HG02798 (cell line): ENCODE measurements at regions not wholly inside any gene's neighbourhood (a gene's known extent, or its start where the extent isn't known, plus 50 kb on each side); places are given as distances from the start of the nearest gene placed in this dataset.
A peak's percentile ranks its signal among the peaks of the same experiment; 100 is the strongest.
"Not testable (repeated sequence)": the region's sequence is repeated elsewhere in the genome, so short reads cannot be mapped to it uniquely, and the experiment has no call there.

Experiments
- ATAC-seq: cut with Tn5 transposase; IDR thresholded peaks from one replicate; pipeline ENCODE4 v1.9.1; 2021; ENCODE audit warnings: mild to moderate bottlenecking; ENCODE audit not compliant: unreplicated experiment, poor library complexity

DNA sequence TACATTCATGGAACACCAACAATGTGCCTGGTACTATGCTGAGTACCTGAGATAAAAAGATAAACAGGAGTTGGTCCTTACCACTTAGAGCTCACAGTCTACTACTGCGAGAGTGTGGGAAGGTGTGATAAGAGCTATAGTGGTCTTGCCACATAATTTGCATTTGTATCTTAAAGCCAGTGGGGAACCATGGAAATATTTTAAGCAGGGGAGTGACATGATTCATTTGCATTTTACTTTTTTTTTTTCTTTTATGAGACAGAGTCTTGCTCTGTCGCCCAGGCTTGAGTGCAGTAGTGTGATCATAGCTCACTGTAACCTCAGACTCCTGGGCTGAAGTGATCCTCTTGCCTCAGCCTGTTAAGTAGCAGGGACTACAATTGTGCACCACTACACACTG lies 53.6 kb downstream of the SRGAP2 start:
- peak; percentile 98 for ATAC-seq

DNA sequence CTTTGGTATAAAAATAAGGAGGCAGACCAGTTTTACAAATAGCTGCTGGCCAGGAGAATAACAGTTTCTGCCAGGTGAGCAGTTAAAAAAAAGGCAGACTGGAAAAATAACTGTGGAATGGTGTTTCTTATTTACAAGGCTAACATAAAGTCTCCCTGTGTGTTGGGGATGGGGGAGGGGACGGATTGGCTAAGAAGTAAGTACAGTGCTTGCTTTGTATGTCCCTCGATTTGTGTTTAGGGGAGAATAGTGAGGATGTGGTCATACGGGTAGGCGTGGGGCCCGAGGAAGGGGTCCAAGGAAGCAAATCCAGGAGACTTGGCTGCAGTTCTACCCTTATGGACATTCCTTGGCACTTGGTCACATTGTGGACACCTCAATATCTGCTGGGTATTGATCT lies 58.1 kb downstream of the SRGAP2 start:
- ATAC-seq: not testable (repeated sequence)

DNA sequence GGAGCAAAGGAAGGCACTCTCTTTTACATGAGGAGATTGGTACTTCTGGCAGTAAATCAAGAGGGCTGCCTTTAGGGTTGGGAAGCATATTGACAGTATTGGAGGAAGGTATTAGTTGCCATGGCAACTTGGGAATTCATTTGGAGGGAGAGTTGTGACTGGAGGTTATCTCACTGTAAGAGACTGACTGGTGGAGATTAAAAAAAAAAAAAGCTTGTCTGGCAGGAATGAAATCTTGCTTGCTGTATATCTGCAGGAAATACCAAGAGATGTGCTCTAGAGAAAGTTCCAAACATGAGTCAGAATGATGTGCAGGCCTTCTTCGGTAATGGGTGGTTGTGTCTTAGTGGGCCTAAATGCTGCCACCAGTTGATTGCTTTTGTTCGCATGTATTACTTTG lies 59.1 kb downstream of the SRGAP2 start:
- not testable (repeated sequence) for ATAC-seq

DNA sequence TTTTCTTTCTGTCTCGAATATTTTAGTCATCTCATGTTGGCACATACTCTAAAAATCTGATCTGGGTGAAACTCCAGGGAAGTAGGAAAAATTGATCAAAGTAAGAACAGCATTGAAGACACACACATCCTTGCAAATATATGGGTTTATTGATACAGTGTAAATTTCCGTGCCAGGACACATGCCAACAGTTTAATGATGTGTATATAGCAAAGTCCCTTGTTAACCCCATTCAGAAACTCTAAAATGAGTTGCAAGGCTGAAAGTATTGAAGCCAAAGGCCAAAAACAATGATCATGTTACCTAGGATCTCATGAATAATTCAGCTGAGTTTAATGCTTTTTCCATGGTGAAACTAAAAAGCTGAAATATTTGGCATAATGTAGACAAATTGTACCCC lies 61.6 kb downstream of the SRGAP2 start:
- ATAC-seq: not testable (repeated sequence)

DNA sequence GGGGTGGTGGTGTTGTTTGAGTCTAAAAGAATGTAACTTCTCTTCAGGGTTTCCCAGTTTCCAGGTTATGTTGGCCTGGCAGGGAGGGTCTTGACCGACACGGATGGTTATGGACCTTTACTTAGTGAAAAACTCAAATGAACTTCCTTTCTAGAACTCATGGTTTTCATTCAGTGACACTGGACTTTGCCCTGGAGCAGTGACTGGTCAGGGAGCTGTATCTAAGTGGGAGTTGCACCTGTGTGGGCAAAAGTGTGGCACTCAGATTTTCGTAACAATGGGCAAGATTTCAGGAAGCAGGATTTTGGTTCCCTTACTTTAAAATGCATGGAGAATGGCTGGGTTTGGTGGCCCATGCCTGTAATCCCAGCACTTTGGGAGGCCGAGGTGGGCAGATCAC lies 67.8 kb downstream of the SRGAP2 start:
- not testable (repeated sequence) for ATAC-seq

DNA sequence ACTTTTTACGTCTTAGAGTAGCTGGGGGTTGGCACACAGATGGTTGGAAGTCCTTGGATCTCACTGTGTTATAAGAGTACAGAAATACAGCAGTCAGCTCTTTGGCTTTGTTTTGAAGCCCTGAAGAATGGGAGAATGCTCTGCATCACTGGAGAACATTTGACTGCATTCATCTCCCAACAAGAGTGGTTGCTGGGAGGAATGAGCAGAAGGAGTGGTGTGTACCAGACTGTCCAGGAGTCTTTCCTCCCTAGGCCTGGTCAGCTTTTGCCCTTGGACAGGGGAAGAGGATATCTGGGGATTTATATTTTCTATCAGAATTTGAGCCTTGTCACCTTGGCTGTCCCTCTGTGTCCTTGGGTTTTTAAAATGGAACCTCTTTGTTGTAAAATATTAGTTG lies 69.8 kb downstream of the SRGAP2 start:
- ATAC-seq: not testable (repeated sequence)

DNA sequence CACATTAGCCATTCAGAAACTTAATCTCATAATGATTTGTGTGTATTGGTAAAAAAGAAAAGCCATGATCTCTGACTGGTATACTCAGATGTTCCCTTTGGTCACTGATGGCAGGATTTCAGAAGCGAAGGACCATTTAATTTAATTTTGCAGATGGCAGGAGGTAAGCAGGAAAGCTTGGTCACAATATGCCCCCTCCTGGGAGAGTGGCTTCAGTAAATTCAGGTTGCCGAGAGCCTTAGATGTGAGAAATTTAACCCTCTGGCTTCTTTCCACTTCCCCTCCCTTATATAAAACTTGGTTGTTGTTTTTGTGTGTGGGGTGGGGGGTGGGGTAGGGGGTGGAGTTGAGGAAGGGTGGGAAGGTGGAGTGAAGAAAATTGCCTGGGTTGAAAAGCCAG lies 72.8 kb downstream of the SRGAP2 start:
- ATAC-seq: not testable (repeated sequence)

DNA sequence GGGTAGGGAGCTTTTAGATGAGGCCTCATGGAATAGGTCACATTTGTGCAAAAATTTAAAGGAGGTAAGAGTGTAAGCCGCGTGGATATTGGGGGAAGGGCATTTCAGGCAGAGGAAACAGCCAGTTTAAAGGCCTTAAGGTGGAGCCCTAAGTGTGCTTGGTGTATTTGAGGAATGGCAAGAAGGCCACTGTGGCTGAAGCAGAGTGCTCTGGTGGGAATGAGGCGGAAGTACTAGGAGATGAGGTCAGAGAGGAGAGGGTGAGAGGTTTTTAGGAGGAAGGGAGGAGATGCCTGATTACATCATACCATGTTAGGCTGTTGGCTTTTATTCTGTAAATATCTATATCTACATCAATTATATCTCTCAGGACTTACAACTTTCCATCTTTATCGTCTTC lies 75.3 kb downstream of the SRGAP2 start:
- not testable (repeated sequence) for ATAC-seq

DNA sequence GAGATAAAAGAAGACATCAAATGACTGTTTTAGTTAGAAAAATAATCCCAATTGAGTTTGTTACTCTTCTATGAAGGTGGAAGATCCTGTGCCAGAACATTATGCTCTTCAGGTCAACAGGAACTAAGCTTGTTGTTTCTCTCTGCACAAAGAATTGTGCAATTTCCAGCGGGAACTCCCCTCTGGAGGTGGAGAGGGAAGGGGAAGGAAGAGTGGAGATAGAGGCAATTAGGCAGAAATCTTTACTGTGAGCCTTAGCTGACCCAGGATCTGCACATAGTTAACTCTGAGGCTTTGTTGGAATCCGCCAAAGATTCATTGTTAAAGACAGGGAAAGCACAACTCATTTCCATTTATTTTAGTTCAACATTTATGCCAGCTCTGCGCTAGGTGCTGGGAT lies 77.3 kb downstream of the SRGAP2 start:
- not testable (repeated sequence) for ATAC-seq

DNA sequence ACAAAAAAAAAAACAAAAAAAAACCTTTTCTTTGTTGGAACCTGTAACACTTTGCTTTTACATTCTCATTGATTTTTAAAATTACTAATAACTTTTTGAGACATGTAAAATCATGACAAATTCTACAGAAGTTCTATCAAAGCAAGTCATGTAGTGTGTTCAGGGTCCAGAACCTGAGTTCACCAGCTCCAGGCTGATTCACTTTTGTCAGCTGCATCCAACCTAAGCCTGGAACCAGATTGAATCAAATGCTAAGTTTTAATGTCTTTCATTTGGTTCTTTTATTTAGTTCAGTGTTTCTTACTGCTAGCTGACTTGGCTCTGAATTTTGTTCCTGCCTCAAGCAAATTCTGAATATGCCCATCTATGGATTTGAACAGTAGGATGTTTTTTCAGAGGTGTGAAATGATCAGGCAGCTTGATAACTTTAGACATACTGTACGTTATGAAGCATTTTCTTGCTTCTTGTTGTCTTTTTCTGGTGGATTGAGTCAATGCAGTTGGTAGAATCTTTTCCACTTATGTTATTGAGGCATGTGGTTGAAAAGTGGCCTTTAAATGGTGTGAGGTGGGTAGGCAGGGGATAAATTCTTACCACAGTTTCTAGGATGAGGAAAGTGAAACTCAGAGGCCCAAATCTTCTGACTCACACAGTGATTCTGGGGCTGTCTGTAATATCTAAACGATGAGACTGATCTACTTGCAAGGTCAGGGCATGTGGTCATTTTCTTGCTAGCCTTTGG lies 78.7 kb downstream of the SRGAP2 start:
- ATAC-seq: peak; percentile 68

DNA sequence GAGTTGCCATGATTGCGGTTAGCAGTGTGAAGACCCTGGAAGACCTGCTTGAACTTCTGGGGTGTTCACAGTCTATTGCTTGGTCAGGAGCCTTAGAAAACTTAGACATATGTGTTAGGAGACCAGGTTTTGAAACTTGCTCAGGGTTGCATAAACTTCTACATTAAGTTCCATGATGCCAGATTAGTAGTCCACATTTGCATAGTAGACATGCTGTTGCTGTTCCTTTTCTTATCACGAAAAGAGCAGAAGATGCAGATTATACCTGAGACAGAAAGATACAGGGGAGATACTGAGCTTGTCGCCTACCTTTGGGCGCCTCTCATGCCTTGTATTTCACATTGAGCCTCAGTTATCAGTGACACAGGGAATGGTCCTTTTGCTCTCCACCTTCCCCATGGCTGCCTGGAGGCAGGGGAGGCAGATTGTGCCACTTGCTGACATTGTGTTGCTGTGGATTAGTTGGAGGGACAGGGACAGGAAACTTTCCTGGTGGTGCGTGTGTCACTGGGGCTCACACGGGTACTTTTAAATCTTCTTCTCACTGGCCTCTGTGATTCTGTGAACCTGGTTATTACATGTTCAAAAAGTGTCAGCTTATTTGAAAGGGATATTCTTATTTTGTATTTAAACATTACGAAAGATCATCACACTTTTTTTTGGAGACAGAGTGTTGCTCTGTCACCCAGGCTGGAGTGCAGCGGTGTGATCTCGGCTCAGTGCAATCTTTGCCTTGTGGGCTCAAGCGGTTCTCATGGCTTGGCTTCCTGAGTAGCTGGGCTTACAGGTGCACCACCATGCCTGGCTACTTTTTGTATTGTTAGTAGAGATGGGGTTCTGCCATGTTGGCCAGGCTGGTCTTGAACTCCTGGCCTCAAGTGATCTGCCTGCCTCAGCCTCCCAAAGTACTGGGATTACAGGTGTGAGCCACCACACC lies 82.0 kb downstream of the SRGAP2 start:
- peak; percentile 39 for ATAC-seq

DNA sequence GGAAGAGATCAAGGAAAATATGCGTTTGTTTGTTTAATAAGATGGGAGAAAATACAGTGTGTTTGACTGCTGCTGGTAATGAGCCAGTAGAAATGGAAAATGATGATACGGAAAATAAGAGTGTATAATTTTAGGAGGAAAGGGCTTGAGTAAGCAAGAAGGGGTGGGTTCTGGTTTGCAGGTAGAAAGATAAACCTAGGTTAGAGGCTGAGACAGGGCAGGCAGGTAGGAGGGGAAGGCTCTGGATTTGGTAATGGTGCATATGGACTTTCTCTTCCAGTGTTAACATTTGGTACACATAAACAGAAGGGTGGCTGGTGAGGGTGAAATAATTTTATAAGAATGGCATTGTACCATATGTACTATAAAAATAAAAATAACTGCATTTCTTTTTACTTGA lies 84.4 kb downstream of the SRGAP2 start:
- not testable (repeated sequence) for ATAC-seq

DNA sequence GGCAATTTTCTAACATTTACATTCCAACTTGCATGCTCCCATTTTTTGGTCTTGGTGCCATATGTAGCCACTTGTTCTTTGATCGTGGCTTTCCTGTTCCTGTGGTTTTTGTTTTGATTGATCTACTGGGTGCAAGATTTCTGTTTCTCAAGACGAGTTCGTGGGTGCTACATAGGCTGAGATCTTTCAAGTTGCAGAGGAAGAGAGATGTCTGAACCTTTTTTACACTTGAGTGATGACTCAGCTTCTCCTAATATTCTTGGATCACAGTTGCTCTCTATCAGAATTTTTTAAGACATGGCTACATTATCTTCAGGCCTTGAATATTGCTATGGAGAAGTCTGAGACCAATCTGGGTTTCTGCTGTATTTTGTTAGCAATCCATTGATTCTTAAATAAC lies 85.1 kb downstream of the SRGAP2 start:
- peak; percentile 40 for ATAC-seq

DNA sequence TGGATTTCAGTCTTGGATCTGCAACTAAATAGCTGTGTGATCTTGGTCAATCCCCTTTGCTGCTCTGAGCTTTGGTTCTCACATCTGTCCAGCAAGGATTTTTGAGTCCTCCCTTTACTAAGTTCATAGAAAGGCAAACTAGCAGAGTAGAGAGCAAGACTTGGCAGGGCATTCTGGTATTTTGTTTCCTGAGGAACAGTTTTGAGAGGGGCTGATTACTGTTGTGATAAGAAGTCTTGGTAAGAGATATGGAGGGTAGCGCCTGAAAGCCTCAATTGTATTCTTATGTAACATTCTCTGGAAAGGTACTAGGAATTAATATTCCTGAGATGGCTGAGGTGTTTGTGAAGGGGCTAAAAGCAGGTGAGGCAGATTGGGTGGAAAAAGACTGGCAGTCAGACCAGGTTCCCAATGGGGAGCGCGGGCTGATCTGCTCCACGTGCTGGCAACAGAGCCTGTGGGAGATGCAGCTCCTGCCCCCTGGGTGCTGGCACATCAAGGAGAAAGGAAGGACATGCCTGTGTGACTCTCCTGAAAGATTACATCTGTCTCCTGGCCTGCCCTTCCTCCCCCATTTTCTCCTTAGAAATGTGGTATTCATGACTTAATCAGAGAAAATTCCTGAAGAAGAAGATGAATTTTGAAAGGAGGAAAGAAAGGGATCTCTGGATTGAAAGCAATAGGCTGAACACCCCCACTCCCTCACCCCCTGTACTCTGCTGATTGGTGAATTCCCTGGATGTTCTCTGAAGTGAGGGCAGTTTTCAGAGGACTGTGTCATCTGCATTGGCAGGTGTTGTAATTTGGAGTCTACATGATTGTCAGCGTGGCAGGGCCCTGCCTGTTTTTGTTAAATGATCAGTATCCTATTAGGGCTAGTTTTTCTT lies 94.0 kb downstream of the SRGAP2 start:
- ATAC-seq: not testable (repeated sequence)

DNA sequence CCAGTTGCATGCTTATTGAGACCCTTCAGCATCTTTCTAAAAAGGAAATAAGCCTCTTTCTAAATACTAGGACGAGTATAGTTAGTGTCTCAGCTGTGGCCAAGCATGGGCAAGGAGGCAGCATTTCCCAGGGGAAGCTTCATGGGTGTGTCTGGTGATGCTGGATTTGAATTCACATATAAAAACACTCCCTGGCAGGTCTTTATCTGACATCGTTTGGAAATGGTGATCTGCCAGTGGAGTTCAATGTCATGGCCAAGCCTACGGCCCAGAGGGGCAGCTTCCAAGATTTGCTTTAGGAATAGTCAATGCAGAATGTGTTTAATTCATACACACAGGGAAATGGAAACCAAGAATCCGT lies 94.7 kb downstream of the SRGAP2 start:
- not testable (repeated sequence) for ATAC-seq

DNA sequence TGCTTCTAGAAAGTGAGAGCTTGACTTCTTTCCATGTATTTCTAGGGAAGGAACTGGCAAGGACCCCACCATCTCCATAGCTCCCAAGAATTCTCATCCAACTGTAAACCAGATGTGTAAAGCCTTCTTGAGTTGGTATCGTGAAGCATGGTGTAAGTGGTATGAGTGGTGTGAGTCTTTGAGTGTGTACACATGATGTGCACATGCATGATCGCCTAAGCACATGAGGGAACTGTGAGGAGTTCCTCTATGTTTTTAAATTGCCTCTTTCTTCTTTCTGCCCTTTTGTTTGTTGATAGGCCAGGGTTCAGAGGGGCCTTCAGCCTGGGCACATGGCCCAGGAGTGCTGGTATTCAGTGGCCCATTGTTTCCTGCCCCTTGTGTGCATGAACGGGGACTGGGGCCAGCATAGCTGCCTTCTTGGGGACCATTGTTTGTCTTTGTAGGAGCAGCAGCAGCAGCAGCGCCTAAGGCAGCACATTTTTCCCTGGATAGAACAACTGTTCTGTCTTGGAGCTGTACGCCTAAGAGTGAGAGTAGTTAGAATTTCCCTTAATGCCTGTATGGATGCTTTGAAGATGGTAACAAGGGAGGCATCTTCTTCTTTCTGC lies 95.9 kb downstream of the SRGAP2 start:
- not testable (repeated sequence) for ATAC-seq

DNA sequence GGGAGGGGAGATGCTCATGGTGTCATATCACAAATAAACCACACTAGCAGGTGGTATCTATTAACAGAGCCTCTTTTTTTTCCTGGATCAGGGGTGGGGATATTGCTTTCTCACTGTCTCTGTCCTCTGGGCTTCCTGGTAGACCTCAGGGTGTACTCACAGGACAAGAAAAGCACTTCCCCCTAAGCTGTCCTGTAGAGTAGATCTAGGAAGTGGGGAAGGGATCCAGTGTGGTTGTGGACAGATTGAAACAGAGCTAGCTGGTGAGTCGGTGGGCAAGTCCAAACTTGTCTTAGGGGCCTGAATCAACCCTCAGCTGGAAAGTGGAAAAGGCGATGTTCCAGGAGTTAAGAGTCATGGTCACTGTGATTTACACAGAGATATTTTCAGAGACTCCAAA lies 96.6 kb downstream of the SRGAP2 start:
- not testable (repeated sequence) for ATAC-seq

DNA sequence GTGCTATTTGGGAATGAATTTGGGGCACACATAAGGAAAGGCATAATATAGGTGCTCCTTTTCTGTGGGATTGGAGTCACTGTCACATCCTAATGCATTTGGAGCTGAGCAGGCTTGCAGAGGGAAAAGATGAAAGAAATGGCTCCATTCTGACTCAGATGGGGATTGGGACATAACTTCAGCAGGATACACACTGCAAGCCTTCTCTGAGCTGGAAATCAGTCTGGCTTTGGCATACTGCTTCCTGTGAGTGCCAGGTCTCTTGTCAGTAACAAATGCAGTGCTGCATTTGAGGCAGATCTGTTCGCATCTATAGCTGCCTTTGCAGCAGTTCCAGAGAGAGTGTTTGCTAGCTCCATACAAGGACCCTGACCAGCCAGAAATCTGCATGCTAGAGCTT lies 98.7 kb downstream of the SRGAP2 start:
- not testable (repeated sequence) for ATAC-seq

DNA sequence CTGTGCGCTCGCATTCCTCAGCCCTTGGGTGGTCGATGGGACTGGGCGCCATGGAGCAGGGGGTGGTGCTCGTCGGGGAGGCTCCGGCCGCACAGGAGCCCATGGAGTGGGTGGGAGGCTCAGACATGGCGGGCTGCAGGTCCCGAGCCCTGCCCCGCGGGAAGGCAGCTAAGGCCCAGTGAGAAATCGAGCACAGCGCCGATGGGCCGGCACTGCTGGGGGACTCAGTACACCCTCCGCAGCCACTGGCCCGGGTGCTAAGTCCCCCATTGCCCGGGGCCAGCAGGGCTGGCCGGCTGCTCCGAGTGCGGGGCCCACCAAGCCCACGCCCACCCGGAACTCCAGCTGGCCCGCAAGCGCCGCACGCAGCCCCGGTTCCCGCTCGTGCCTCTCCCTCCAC lies 104.1 kb downstream of the SRGAP2 start:
- not testable (repeated sequence) for ATAC-seq

DNA sequence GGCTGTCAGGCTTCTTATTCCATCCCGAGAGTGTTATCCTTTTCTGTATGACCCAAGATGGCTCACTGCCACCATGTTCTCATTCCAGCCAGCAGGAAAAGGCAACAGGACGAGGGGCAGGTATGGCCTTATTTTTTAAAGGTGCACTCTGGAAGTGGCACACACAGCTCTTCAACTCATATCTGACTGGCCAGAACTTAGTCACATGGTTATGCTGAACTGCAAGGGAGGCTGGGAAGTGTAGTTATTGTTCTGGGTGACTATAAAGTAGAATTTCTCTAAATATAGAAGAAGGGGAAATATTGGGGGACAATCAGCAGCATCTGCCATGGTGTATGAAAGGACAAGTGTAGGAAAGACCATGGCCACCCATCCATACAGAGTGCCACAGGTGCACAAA lies 107.6 kb downstream of the SRGAP2 start:
- ATAC-seq: not testable (repeated sequence)
